Endothelial cell of umbilical vein (primary cell): ENCODE measurements at regions not wholly inside any gene's neighbourhood (a gene's known extent, or its start where the extent isn't known, plus 50 kb on each side); places are given as distances from the start of the nearest gene placed in this dataset.

Experiments used
- BruUV-seq: library from RNA; stranded (reverse); fragments of 400-500 nt; replicated peaks from 2 replicates; lab custom pipeline; 2021; lab: Mats Ljungman, UMichigan
- CTCF ChIA-PET: fragments of 300-600, 350-600 bp; sonication (Branson Sonifier 250); formaldehyde crosslinking; loops from one replicate; lab custom pipeline; 2021; ENCODE audit warnings: antibody characterized with exemption, inconsistent platforms; lab: Charles Lee
- POLR2A ChIA-PET: fragments of 300-600, 350-600 bp; sonication (Branson Sonifier 250); formaldehyde crosslinking; loops from one replicate; lab custom pipeline; 2021; ENCODE audit warnings: antibody characterized with exemption, inconsistent platforms; lab: Charles Lee
- DNase-seq: peaks from one replicate; pipeline ENCODE4 v3.0.0-alpha.2; 2011; ENCODE audit warnings: low read depth, low spot score
- FAIRE-seq: peaks from 2 replicates; lab custom pipeline; 2011; peaks lifted over from hg19 to GRCh38; lab: Jason Lieb, UNC
- H2AFZ ChIP-seq: 2 replicates; pipeline ENCODE4 v1.6.0; 2012; ENCODE audit warnings: low read depth, low read length, control low read depth, inconsistent platforms
- H3K27ac ChIP-seq: 2 replicates; pipeline ENCODE4 v1.5.1; 2011; ENCODE audit warnings: low read depth, mild to moderate bottlenecking, control low read depth, low read length, moderate library complexity; ENCODE audit not compliant: insufficient read depth
- H3K27me3 ChIP-seq, 2 experiments: 2 replicates each; pipeline versions ENCODE4 v1.6.0 to v1.6.1; 2011; ENCODE audit warnings: low read length in 2 of 2, mixed read lengths in 1 of 2; ENCODE audit not compliant: control insufficient read depth in 2 of 2, insufficient read depth in 2 of 2
- H3K36me3 ChIP-seq, 2 experiments: 2 replicates in 1 of 2; 3 replicates in 1 of 2; pipeline ENCODE4 v1.5.1; 2011; ENCODE audit warnings: low read length in 2 of 2, mild to moderate bottlenecking in 1 of 2, moderate library complexity in 1 of 2; ENCODE audit not compliant: control insufficient read depth in 2 of 2, insufficient read depth in 2 of 2; ENCODE audit errors: extremely low read depth in 1 of 2
- H3K4me1 ChIP-seq: 3 replicates; pipeline ENCODE4 v1.5.1; 2011; ENCODE audit warnings: mild to moderate bottlenecking, low read length; ENCODE audit not compliant: control insufficient read depth, insufficient read depth; ENCODE audit errors: extremely low read depth
- H3K4me2 ChIP-seq: 2 replicates; pipeline ENCODE4 v1.6.1; 2011; ENCODE audit warnings: low read length, control low read depth, mixed read lengths; ENCODE audit not compliant: insufficient read depth
- H3K4me3 ChIP-seq, 3 experiments: fragments of 200-600 bp in 1 of 3; sonication (generic), shearing (Covaris generic) in 1 of 3; replicated peaks in 1 of 3; 2 replicates each; pipeline ENCODE4 v1.5.1; 2011 to 2016; ENCODE audit warnings: control low read depth in 3 of 3, low read length in 3 of 3, mild to moderate bottlenecking in 2 of 3, inconsistent platforms in 1 of 3, low read depth in 1 of 3, moderate library complexity in 1 of 3; ENCODE audit not compliant: insufficient read depth in 1 of 3
- H3K79me2 ChIP-seq: 2 replicates; pipeline ENCODE4 v1.6.0; 2012; ENCODE audit warnings: low read length, inconsistent platforms; ENCODE audit not compliant: control insufficient read depth, insufficient read depth
- H3K9ac ChIP-seq: replicated peaks from 2 replicates; pipeline ENCODE3; 2011; ENCODE audit warnings: low read length, control low read depth; ENCODE audit not compliant: insufficient read depth; ENCODE audit errors: extremely low read depth
- H3K9me1 ChIP-seq: replicated peaks from 3 replicates; pipeline ENCODE4 v1.6.0; 2011; ENCODE audit warnings: mild to moderate bottlenecking, low read length; ENCODE audit not compliant: control insufficient read depth, insufficient read depth; ENCODE audit errors: extremely low read depth
- H3K9me3 ChIP-seq: replicated peaks from 2 replicates; pipeline ENCODE4 v1.5.1; 2012; ENCODE audit warnings: low read length, inconsistent platforms; ENCODE audit not compliant: control insufficient read depth, insufficient read depth
- H4K20me1 ChIP-seq: replicated peaks from 2 replicates; pipeline ENCODE3; 2011; ENCODE audit warnings: mild to moderate bottlenecking, low read length; ENCODE audit not compliant: control insufficient read depth, insufficient read depth; ENCODE audit errors: extremely low read depth
- CTCF ChIP-seq, 2 donors: IDR thresholded peaks; 1 replicate in 1 of 2; 2 replicates in 1 of 2; pipeline ENCODE4 v1.5.1; 2011; ENCODE audit warnings: low read length in 2 of 2, mild to moderate bottlenecking in 2 of 2, moderate library complexity in 2 of 2, control low read depth in 1 of 2, inconsistent platforms in 1 of 2, low read depth in 1 of 2; ENCODE audit not compliant: insufficient read depth in 1 of 2; ENCODE audit errors: extremely low read depth in 1 of 2
- EZH2 ChIP-seq: IDR thresholded peaks from 2 replicates; pipeline ENCODE4 v1.6.1; 2012; ENCODE audit warnings: borderline replicate concordance, low read depth, mild to moderate bottlenecking, moderate library complexity, low read length, inconsistent platforms; ENCODE audit not compliant: severe bottlenecking
- FOS ChIP-seq: IDR thresholded peaks from 2 replicates; pipeline ENCODE4 v1.6.1; 2011; ENCODE audit warnings: mild to moderate bottlenecking, low read length, moderate library complexity, borderline replicate concordance; ENCODE audit not compliant: insufficient read depth
- GATA2 ChIP-seq: IDR thresholded peaks from 2 replicates; pipeline ENCODE4 v1.7.0; 2011; ENCODE audit warnings: low read depth, mild to moderate bottlenecking, moderate library complexity, mixed read lengths, low read length; ENCODE audit not compliant: insufficient read length, insufficient read depth
- JUN ChIP-seq: IDR thresholded peaks from 2 replicates; pipeline ENCODE4 v1.6.1; 2011; ENCODE audit warnings: borderline replicate concordance, low read depth; ENCODE audit not compliant: insufficient read length, insufficient read depth
- MAX ChIP-seq: IDR thresholded peaks from 2 replicates; pipeline ENCODE4 v1.6.1; 2011; ENCODE audit not compliant: insufficient read depth, insufficient read length
- MYC ChIP-seq: IDR thresholded peaks from one replicate; pipeline ENCODE4 v1.6.1; 2011; ENCODE audit warnings: mild to moderate bottlenecking, low read depth, low read length
- POLR2A ChIP-seq: IDR thresholded peaks from 2 replicates; pipeline ENCODE4 v1.6.1; 2012; ENCODE audit warnings: low read depth, mild to moderate bottlenecking, control low read depth, low read length
- POLR2AphosphoS5 ChIP-seq: IDR thresholded peaks from 2 replicates; pipeline ENCODE4 v1.6.1; 2012; ENCODE audit warnings: low read depth, mild to moderate bottlenecking, control low read depth, low read length, moderate library complexity; ENCODE audit not compliant: insufficient read depth
- dilution Hi-C: fragments of 300-500 bp; cut with MboI; formaldehyde crosslinking; loops from one replicate; pipeline ENCODE4 v1.15.0; 2019; ENCODE audit warnings: low sequenced_read_pairs; ENCODE audit not compliant: extremely low pct_ligation_motif_present
- intact Hi-C: fragments of 100-400 bp; cut with micrococcal nuclease; formaldehyde crosslinking; loops from one replicate; pipeline ENCODE4 v1.10.0; 2022

GRCh38 chr17:77356109-77356689 is 215.4 kb downstream of the SEC14L1 start:
- Histone ChIP-seq H2AFZ (no peak overlapping the region), H3K36me3 (no peaks in the 10 kb centered on the region), H3K9me1 (no peaks in the 10 kb centered on the region), H3K79me2 (no peaks in the 10 kb centered on the region), H3K27ac (no peak overlapping the region), H3K4me2 (no peak overlapping the region), H3K4me1 (no peaks in the 10 kb centered on the region), H3K27me3 (no peaks in the 10 kb centered on the region), H3K9me3 (no peaks in the 10 kb centered on the region), H4K20me1 (no peaks in the 10 kb centered on the region), H3K4me3 (no peak overlapping the region), H3K9ac (no peak overlapping the region)
- BruUV-seq, result no TSS peak
- dilution Hi-C loops, result no loop called here
- ChIA-PET CTCF (no interaction called here), POLR2A (no interaction called here)
- intact Hi-C loops, result no loop called here
- no peak for DNase-seq
- TF ChIP-seq GATA2 (no peak), MYC (no peak), JUN (no peak), FOS (no peak), MAX (no peak), CTCF (IDR thresholded peaks at IDR 0.05; ENCODE audit: extremely low read depth in 1 of 2, insufficient read depth in 1 of 2, low read depth in 1 of 2, low read length in 2 of 2) (no peak), POLR2A (no peak), EZH2 (no peak), POLR2AphosphoS5 (no peak)
- no peak for FAIRE-seq
